Naive thymus-derived CD8-positive, alpha-beta T cell (primary cell): ENCODE measurements at regions not wholly inside any gene's neighbourhood (a gene's known extent, or its start where the extent isn't known, plus 50 kb on each side); places are given as distances from the start of the nearest gene placed in this dataset.

Experiments
- ATAC-seq, 2 donors: fragments of 150-1000 bp; cut with Tn5 transposase in 1 of 2; sonication (Bioruptor Pico), chemical (Tn5 transposase) in 1 of 2; 1 replicate in 1 of 2; 2 replicates in 1 of 2; pipeline ENCODE4 v1.10.0; 2021; ENCODE audit warnings: mild to moderate bottlenecking in 2 of 2, moderate library complexity in 2 of 2
- POLR2A ChIA-PET: fragments of 350-600 bp; sonication (Branson Sonifier 250); formaldehyde crosslinking; loops from one replicate; lab custom pipeline; 2021; ENCODE audit warnings: antibody characterized with exemption; lab: Charles Lee
- DNase-seq, 10 donors: peaks; one replicate each; pipeline versions ENCODE4 v3.0.0 to v3.0.0-alpha.2; 2020 to 2022
- H3K27ac Mint-ChIP-seq, 10 donors: one replicate each; pipeline ENCODE4 v1.8.0; 2020 to 2022; ENCODE audit warnings: mild to moderate bottlenecking in 10 of 10, mixed read lengths in 10 of 10, moderate library complexity in 4 of 10, inconsistent platforms in 1 of 10
- H3K27me3 Mint-ChIP-seq, 5 donors: one replicate each; pipeline ENCODE4 v1.8.0; 2021 to 2022; ENCODE audit warnings: mixed read lengths in 5 of 5
- H3K36me3 Mint-ChIP-seq, 3 donors: one replicate each; pipeline ENCODE4 v1.8.0; 2020 to 2022; ENCODE audit warnings: mixed read lengths in 3 of 3, mild to moderate bottlenecking in 2 of 3, inconsistent platforms in 1 of 3
- H3K4me1 Mint-ChIP-seq, 4 donors: one replicate each; pipeline ENCODE4 v1.8.0; 2021 to 2022; ENCODE audit warnings: mixed read lengths in 4 of 4
- H3K4me3 Mint-ChIP-seq, 10 donors: one replicate each; pipeline ENCODE4 v1.8.0; 2020 to 2022; ENCODE audit warnings: mild to moderate bottlenecking in 10 of 10, mixed read lengths in 10 of 10, moderate library complexity in 6 of 10, inconsistent platforms in 1 of 10
- H3K9me3 Mint-ChIP-seq, 9 donors: one replicate each; pipeline ENCODE4 v1.8.0; 2020 to 2022; ENCODE audit warnings: mixed read lengths in 9 of 9, mild to moderate bottlenecking in 3 of 9, inconsistent platforms in 1 of 9, moderate library complexity in 1 of 9

GRCh38 chr2:211061612-211062296 lies 505.4 kb downstream of the CPS1 start:
- ATAC-seq, result no peak
- no peaks in the 10 kb centered on the region for H3K27me3 Mint-ChIP-seq
- H3K36me3 Mint-ChIP-seq, result no peaks in the 10 kb centered on the region
- POLR2A ChIA-PET, result no interaction called here
- no peak overlapping the region for H3K4me3 Mint-ChIP-seq
- H3K9me3 Mint-ChIP-seq, result peaks cover 0 to 3% (median 0%) of the 10 kb centered on the region in 9 donors
- no peak overlapping the region for H3K27ac Mint-ChIP-seq
- no peaks in the 10 kb centered on the region for H3K4me1 Mint-ChIP-seq
- DNase-seq, result no peak

DNA sequence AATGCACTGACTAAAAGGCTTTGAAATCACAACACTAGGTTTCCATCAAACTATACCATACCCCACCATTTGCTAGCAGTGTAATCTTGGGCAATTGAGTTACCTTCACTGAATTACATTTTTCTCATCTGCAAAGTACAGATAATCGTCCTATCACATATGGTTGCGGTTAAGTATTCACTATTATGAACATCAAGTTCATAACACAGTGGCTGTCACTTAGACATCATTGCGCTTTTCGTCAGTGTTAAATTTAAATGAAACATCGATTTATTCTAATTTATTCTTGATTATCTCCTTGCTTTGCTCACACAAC lies 505.9 kb downstream of the CPS1 start:
- Mint-ChIP-seq H3K4me1 (no peaks in the 10 kb centered on the region), H3K36me3 (no peaks in the 10 kb centered on the region), H3K27me3 (no peaks in the 10 kb centered on the region), H3K27ac (no peak overlapping the region), H3K9me3 (peaks cover 0 to 3% (median 0%) of the 10 kb centered on the region in 9 donors), H3K4me3 (no peak overlapping the region)
- POLR2A ChIA-PET, result no interaction called here
- ATAC-seq (no peak), DNase-seq (no peak)

- Mint-ChIP-seq H3K27me3 (no peaks in the 10 kb centered on the region), H3K4me1 (no peaks in the 10 kb centered on the region), H3K4me3 (no peak overlapping the region), H3K27ac (no peak overlapping the region), H3K9me3 (peaks cover 0 to 5% (median 0%) of the 10 kb centered on the region in 9 donors), H3K36me3 (no peaks in the 10 kb centered on the region)
- ATAC-seq (no peak), DNase-seq (no peak)
- POLR2A ChIA-PET, result no interaction called here
Measured at GRCh38 chr2:211067029-211067428, 510.6 kb downstream of the CPS1 start.

DNA sequence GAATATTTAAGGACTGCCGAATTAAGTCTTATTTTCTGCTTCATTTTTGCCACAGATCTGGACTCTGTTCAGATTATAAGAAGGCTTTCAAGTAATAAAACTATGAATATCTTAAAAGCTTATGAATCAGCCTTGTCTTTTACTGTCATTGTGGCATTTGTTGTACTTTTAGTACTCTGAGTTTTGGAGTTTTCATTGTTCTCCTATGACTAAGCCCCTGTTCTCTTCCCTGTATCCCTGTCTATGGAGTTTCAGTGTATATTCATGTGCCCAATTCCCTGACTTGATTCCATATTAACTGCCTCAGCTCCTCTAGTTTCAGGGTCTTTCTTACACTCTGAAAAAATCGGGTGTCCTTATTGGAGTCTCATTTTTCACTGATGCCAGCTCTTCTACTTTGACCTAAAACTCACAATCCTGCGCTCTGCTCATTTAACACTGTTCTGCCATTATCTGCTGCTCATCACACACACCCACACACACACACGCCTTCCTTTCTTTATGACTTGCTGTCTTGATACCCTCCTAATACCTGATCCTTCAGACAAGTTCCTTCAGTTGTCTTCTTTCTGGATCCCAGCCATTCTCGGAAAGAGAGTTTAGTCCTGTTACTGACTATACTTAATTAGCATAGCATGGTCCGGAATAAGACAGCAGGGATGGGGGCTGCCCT lies 511.8 kb downstream of the CPS1 start:
- ATAC-seq (no peak), DNase-seq (no peak)
- POLR2A ChIA-PET, result no interaction called here
- Mint-ChIP-seq H3K4me1 (no peaks in the 10 kb centered on the region), H3K36me3 (no peaks in the 10 kb centered on the region), H3K9me3 (peaks cover 0 to 5% (median 0%) of the 10 kb centered on the region in 9 donors), H3K4me3 (no peak overlapping the region), H3K27me3 (no peaks in the 10 kb centered on the region), H3K27ac (no peak overlapping the region)

DNA sequence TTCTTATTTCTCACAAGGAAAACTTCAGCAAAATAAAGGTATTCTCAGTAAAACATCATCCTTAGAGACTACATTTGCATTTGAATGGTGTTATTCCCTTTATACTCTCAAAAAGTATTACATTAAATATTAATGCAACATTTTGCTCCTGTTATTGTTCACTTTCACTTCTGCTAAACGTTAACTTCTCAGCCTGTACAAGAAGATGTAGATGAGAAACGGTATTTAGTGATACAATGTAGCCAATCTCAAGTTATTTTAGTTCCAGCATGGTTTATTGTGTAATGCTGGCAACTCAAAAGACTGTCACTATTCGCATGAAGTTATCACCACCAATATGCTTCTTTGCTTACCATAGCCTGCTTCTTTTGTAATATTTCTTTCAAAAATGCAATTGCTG lies 514.1 kb downstream of the CPS1 start:
- Mint-ChIP-seq H3K27me3 (no peaks in the 10 kb centered on the region), H3K4me3 (no peak overlapping the region), H3K9me3 (peaks cover 0 to 7% (median 1%) of the 10 kb centered on the region in 9 donors), H3K36me3 (no peaks in the 10 kb centered on the region), H3K4me1 (no peaks in the 10 kb centered on the region), H3K27ac (no peak overlapping the region)
- POLR2A ChIA-PET, result no interaction called here
- no peak for DNase-seq
- no peak for ATAC-seq

DNA sequence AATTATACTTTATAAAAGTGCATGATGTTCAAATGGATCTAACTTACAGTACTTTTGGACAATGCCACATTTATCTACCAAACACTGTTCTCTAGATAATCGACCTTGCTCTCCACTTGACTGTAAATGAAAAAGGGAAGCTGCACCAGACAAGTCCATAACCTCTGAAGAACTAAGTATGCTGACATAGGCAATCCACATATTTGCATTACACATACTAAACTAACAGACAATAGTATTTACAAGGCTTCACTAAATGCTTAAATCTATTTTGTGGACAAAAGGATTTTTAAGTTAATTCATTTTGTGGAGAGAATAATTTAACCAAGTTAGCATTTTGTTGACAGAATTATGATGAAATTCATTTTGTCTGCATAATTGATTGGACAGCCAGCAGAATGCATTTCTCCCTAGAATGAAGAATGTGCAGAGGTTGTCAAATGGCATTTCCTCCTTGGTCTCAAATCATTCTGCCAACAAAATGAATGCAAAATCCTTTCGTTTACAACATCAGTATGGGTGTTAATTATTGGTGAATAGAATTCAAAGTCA lies 520.9 kb downstream of the CPS1 start:
- ATAC-seq (no peak), DNase-seq (no peak)
- Mint-ChIP-seq H3K27me3 (no peaks in the 10 kb centered on the region), H3K4me3 (no peak overlapping the region), H3K36me3 (no peaks in the 10 kb centered on the region), H3K27ac (no peak overlapping the region), H3K9me3 (peaks cover 0 to 11% (median 0%) of the 10 kb centered on the region in 9 donors), H3K4me1 (no peaks in the 10 kb centered on the region)
- POLR2A ChIA-PET, result no interaction called here

GRCh38 chr2:211084352-211084751 lies 528.0 kb downstream of the CPS1 start:
- POLR2A ChIA-PET, result no interaction called here
- Mint-ChIP-seq H3K4me1 (no peaks in the 10 kb centered on the region), H3K36me3 (no peaks in the 10 kb centered on the region)

GRCh38 chr2:211085056-211085680 lies 528.8 kb downstream of the CPS1 start:
- Mint-ChIP-seq H3K36me3 (no peaks in the 10 kb centered on the region), H3K27ac (no peak overlapping the region), H3K9me3 (no peaks in the 10 kb centered on the region), H3K27me3 (peaks cover 0 to 2% (median 0%) of the 10 kb centered on the region in 5 donors), H3K4me1 (no peaks in the 10 kb centered on the region), H3K4me3 (no peak overlapping the region)
- DNase-seq, result no peak
- no peak for ATAC-seq
- POLR2A ChIA-PET, result no interaction called here

More at GRCh38 chr2:211084352-211084751, 528.0 kb downstream of the CPS1 start:
- no peak overlapping the region for H3K27ac Mint-ChIP-seq
- H3K27me3 Mint-ChIP-seq, result peaks cover 0 to 2% (median 0%) of the 10 kb centered on the region in 5 donors
- no peak for ATAC-seq
- no peak for DNase-seq
- H3K9me3 Mint-ChIP-seq, result no peaks in the 10 kb centered on the region
- no peak overlapping the region for H3K4me3 Mint-ChIP-seq

DNA sequence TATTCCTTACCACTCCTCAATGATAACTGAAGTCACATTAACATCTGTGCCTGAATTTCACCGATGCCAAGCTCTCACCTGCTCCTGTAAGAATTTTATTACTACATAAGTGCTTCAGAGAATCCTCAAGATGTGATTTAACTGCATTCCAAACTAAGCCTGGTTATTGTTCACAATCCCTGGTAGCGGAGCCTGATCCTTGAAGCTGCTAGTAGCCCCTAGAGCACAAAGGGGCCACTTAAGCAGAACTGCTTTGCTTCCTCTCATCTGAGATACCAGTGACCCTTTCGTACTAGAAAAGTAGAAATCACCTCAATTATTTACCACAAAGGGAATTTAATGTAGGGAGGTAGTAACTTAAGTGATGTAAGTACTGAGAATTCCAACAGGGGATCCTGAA lies 529.6 kb downstream of the CPS1 start:
- Mint-ChIP-seq H3K4me1 (no peaks in the 10 kb centered on the region), H3K27me3 (peaks cover 0 to 2% (median 0%) of the 10 kb centered on the region in 5 donors), H3K36me3 (no peaks in the 10 kb centered on the region), H3K9me3 (no peaks in the 10 kb centered on the region), H3K27ac (no peak overlapping the region), H3K4me3 (no peak overlapping the region)
- no peak for DNase-seq
- no peak for ATAC-seq
- POLR2A ChIA-PET, result no interaction called here

DNA sequence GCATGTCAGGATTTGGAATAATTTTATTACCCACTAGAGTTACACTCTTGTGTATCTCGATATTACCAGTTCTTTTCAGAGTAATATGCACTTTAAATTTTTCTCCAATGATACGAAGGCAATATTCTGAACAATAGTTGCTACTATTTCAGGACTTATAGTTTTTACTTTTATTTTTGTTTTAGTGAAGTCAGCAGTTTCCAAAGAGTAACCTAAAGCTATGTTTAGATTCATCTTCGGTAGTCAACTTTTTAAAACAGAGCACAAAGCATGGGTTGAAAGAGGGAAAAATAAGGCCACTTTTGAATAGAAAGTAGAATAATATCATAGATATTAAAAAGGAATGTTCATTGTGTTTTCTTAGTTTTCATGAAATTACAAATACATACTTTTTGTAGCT lies 532.7 kb downstream of the CPS1 start:
- POLR2A ChIA-PET, result no interaction called here
- H3K27ac Mint-ChIP-seq, result no peak overlapping the region
- no peaks in the 10 kb centered on the region for H3K4me1 Mint-ChIP-seq
- no peak for ATAC-seq
- peaks cover 0 to 2% (median 0%) of the 10 kb centered on the region in 5 donors for H3K27me3 Mint-ChIP-seq
- no peaks in the 10 kb centered on the region for H3K36me3 Mint-ChIP-seq
- H3K9me3 Mint-ChIP-seq, result no peaks in the 10 kb centered on the region
- no peak overlapping the region for H3K4me3 Mint-ChIP-seq
- no peak for DNase-seq

DNA sequence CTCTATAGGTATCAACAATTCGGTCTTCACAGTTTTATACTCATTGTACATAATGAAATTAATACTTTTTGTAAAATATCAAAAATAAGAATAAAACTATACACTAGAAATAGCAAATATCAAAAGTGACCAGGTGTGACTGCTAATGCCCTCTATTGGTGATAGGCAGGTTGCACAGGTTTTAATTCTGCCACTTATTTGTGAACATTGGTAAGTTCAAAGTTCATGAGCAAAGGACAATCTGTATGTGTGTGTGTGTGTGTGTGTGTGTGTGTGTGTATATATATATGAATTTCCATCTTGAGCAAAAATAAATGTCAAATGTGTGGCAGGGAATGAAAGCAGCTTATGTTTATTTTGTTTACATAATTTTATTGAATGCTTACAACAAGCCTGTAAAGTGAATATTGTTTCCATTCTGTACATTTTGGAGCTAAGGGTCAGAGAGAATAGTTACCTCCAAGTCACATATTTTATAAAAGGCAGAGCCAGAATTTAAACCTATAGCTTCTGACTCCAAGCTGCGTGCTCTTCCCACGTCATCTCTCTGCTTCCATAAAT lies 537.4 kb downstream of the CPS1 start:
- ATAC-seq (no peak), DNase-seq (no peak)
- peaks cover 0 to under 1% (median 0%) of the 10 kb centered on the region in 5 donors for H3K27me3 Mint-ChIP-seq
- no peak overlapping the region for H3K27ac Mint-ChIP-seq
- H3K4me1 Mint-ChIP-seq, result no peaks in the 10 kb centered on the region
- H3K36me3 Mint-ChIP-seq, result no peaks in the 10 kb centered on the region
- no peak overlapping the region for H3K4me3 Mint-ChIP-seq
- H3K9me3 Mint-ChIP-seq, result peaks cover 0 to 7% (median 0%) of the 10 kb centered on the region in 9 donors
- POLR2A ChIA-PET, result no interaction called here

DNA sequence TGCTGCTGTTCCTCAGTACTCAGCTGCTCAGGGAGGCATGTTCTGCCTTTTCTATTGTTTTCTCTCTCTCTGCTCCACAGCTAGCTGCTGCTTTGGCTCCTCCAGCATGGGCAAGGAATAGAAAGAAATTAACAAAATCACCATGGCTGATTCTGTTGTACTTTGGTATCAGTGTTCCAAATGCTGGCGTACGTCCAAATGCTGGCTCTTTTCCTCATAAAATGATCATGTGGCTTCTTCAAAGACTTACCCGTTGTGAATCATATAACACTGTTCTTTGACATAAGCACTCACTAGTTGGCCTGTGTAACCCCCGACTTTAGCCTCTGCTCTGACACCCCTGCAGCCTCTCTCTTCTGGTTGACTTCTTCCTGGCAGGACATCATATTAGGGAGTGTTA lies 547.6 kb downstream of the CPS1 start:
- no peak for ATAC-seq
- no peaks in the 10 kb centered on the region for H3K36me3 Mint-ChIP-seq
- no peaks in the 10 kb centered on the region for H3K27me3 Mint-ChIP-seq
- POLR2A ChIA-PET, result no interaction called here
- no peaks in the 10 kb centered on the region for H3K4me1 Mint-ChIP-seq
- H3K4me3 Mint-ChIP-seq, result no peak overlapping the region
- H3K27ac Mint-ChIP-seq, result no peak overlapping the region
- no peak for DNase-seq
- peaks cover 0 to 19% (median 2%) of the 10 kb centered on the region in 9 donors for H3K9me3 Mint-ChIP-seq
